ENCODE measurements at regions not wholly inside any gene's neighbourhood (a gene's known extent, or its start where the extent isn't known, plus 50 kb on each side); places are given as distances from the start of the nearest gene placed in this dataset.

- Mint-ChIP-seq H3K4me3 (no peak overlapping the region), H3K27ac (no peak overlapping the region), H3K27me3 (ENCODE audit: insufficient read depth) (no peaks in the 10 kb centered on the region), H3K36me3 (ENCODE audit: low read depth) (no peaks in the 10 kb centered on the region), H3K4me1 (ENCODE audit: low read depth) (peaks cover 31% of the 10 kb centered on the region), H3K9me3 (no peaks in the 10 kb centered on the region)
- peak; percentile 71 for TF ChIP-seq CTCF (IDR thresholded peaks at IDR 0.05)
- no peak for DNase-seq
Measured at GRCh38 chr4:138007572-138007971, 234.6 kb downstream of the SLC7A11 start.

GRCh38 chr4:138005486-138005885 is 236.7 kb downstream of the SLC7A11 start:
- Mint-ChIP-seq H3K27ac (no peak overlapping the region), H3K36me3 (ENCODE audit: low read depth) (no peaks in the 10 kb centered on the region), H3K4me3 (no peak overlapping the region), H3K27me3 (ENCODE audit: insufficient read depth) (no peaks in the 10 kb centered on the region), H3K9me3 (no peaks in the 10 kb centered on the region), H3K4me1 (ENCODE audit: low read depth) (peaks cover 29% of the 10 kb centered on the region)
- no peak for TF ChIP-seq CTCF (IDR thresholded peaks at IDR 0.05)
- no peak for DNase-seq

GRCh38 chr4:138003248-138003647 is 238.9 kb downstream of the SLC7A11 start:
- peaks cover 42% of the 10 kb centered on the region for H3K4me1 Mint-ChIP-seq (ENCODE audit: low read depth)

GRCh38 chr4:137998666-137999429 is 243.3 kb downstream of the SLC7A11 start:
- Mint-ChIP-seq H3K27ac (peak overlapping the region; percentile 70), H3K4me3 (peak overlapping the region; percentile 37; the same call in 1 of the 2 replicates), H3K27me3 (ENCODE audit: insufficient read depth) (no peaks in the 10 kb centered on the region), H3K9me3 (no peaks in the 10 kb centered on the region), H3K36me3 (ENCODE audit: low read depth) (no peaks in the 10 kb centered on the region), H3K4me1 (ENCODE audit: low read depth) (peaks cover 45% of the 10 kb centered on the region)
- DNase-seq: peak; percentile 59
- TF ChIP-seq CTCF (IDR thresholded peaks at IDR 0.05): no peak

More at GRCh38 chr4:138003248-138003647, 238.9 kb downstream of the SLC7A11 start:
- no peaks in the 10 kb centered on the region for H3K9me3 Mint-ChIP-seq
- H3K27me3 Mint-ChIP-seq (ENCODE audit: insufficient read depth): no peaks in the 10 kb centered on the region
- no peak overlapping the region for H3K4me3 Mint-ChIP-seq
- no peaks in the 10 kb centered on the region for H3K36me3 Mint-ChIP-seq (ENCODE audit: low read depth)
- DNase-seq: peak; percentile 5
- TF ChIP-seq CTCF (IDR thresholded peaks at IDR 0.05): no peak
- H3K27ac Mint-ChIP-seq: no peak overlapping the region; the same call in 1 of the 2 replicates

GRCh38 chr4:137997496-137997895 is 244.7 kb downstream of the SLC7A11 start:
- no peak for DNase-seq
- TF ChIP-seq CTCF (IDR thresholded peaks at IDR 0.05): no peak
- Mint-ChIP-seq H3K4me3 (no peak overlapping the region), H3K27me3 (ENCODE audit: insufficient read depth) (no peaks in the 10 kb centered on the region), H3K9me3 (no peaks in the 10 kb centered on the region), H3K4me1 (ENCODE audit: low read depth) (peaks cover 44% of the 10 kb centered on the region), H3K36me3 (ENCODE audit: low read depth) (no peaks in the 10 kb centered on the region), H3K27ac (no peak overlapping the region)
